ENCODE measurements at regions not wholly inside any gene's neighbourhood (a gene's known extent, or its start where the extent isn't known, plus 50 kb on each side); places are given as distances from the start of the nearest gene placed in this dataset.

DNA sequence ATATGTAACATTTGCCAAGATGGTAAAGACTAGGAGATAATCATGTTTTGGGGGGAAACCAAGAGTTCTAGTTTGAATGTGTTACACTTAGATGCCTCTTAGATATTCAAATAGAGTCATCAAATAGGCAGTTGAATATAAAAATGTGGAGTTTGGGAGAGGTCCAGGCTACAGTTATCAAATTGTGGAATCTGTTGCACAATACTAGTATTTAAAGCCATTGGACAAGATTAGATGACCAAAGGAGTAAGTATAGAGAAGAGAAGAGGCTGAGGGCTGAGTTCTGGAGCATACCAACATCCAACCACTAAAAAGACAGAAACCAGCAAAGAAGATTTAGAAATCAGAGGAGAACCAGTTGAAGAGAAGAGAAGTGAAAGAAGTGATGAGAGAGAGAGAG, 72.7 kb downstream of the NAA11 start:
- no peak overlapping the region for H3K9ac ChIP-seq (ENCODE audit: low read length)
- Mint-ChIP-seq H3K4me1 (no peaks in the 10 kb centered on the region), H3K4me3 (no peak overlapping the region), H3K27me3 (peaks cover 3% of the 10 kb centered on the region), H3K9me3 (ENCODE audit: insufficient read depth) (no peaks in the 10 kb centered on the region), H3K27ac (no peak overlapping the region)
- H2AFZ ChIP-seq (ENCODE audit: insufficient read depth, low read depth, low read length, poor library complexity, severe bottlenecking), result no peak overlapping the region
- ATAC-seq (ENCODE audit: low read depth) (no peak), DNase-seq (no peak)
- no peak overlapping the region for H3K27ac ChIP-seq (ENCODE audit: low read length in 2 of 2)
- H3K4me2 ChIP-seq (replicated peaks; ENCODE audit: low read depth, low read length, poor library complexity, severe bottlenecking), result no peak overlapping the region
- no peaks in the 10 kb centered on the region for H3K4me1 ChIP-seq (ENCODE audit: control insufficient read depth in 2 of 2, insufficient read depth in 2 of 2, low read length in 2 of 2)
- peaks cover 0 to 8% (median 0%) of the 10 kb centered on the region in 4 experiments for H3K27me3 ChIP-seq (replicated peaks in 1 of 4; ENCODE audit: control extremely low read depth in 1 of 4, control insufficient read depth in 3 of 4, insufficient read depth in 4 of 4, low read length in 3 of 4)
- H3K9me3 ChIP-seq (ENCODE audit: control extremely low read depth in 1 of 3, control insufficient read depth in 2 of 3, insufficient read depth in 1 of 3, low read length in 2 of 3), result peaks cover 0 to 9% (median 0%) of the 10 kb centered on the region in 3 donors
- POLR2A ChIA-PET, result no interaction called here
- no peaks in the 10 kb centered on the region for H4K20me1 ChIP-seq (ENCODE audit: control insufficient read depth, insufficient read depth, low read length, poor library complexity, severe bottlenecking)
- H3K36me3 ChIP-seq (replicated peaks in 1 of 2; ENCODE audit: control extremely low read depth in 1 of 2, control insufficient read depth in 1 of 2, extremely low read depth in 1 of 2, insufficient read depth in 2 of 2, low read length in 1 of 2), result no peaks in the 10 kb centered on the region
- no peak for TF ChIP-seq EZH2 (IDR thresholded peaks at IDR 0.05; ENCODE audit: borderline replicate concordance, insufficient read depth, low read depth, low read length, poor library complexity, severe bottlenecking)
- TF ChIP-seq, protein P1, sequence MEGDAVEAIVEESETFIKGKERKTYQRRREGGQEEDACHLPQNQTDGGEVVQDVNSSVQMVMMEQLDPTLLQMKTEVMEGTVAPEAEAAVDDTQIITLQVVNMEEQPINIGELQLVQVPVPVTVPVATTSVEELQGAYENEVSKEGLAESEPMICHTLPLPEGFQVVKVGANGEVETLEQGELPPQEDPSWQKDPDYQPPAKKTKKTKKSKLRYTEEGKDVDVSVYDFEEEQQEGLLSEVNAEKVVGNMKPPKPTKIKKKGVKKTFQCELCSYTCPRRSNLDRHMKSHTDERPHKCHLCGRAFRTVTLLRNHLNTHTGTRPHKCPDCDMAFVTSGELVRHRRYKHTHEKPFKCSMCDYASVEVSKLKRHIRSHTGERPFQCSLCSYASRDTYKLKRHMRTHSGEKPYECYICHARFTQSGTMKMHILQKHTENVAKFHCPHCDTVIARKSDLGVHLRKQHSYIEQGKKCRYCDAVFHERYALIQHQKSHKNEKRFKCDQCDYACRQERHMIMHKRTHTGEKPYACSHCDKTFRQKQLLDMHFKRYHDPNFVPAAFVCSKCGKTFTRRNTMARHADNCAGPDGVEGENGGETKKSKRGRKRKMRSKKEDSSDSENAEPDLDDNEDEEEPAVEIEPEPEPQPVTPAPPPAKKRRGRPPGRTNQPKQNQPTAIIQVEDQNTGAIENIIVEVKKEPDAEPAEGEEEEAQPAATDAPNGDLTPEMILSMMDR (IDR thresholded peaks at IDR 0.05), result no peak
- no peak overlapping the region for H3K4me3 ChIP-seq (ENCODE audit: control extremely low read depth in 1 of 5, extremely low read depth in 1 of 5, insufficient read depth in 1 of 5, low read depth in 2 of 5, low read length in 4 of 5)
- intact Hi-C loops (cut with micrococcal nuclease), result no loop called here
- CTCF ChIA-PET, result no interaction called here
- H3K79me2 ChIP-seq (ENCODE audit: control insufficient read depth, insufficient read depth, low read length), result no peaks in the 10 kb centered on the region

DNA sequence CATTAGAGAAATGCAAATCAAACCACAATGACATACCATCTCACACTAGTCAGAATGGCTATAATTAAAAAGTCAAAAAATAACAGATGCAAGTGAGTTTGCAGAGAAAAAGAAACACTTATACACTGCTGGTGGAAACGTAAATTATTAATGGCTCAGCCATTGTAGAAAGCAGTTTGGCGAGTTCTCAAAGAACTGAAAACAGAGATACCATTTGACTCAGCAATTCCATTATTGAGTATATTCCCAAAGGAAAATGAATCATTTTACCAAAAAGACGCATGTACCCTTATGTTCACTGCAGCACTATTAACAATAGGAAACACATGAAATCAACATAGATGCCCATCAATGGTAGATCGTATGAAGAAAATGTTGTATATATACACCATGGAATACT, 75.0 kb downstream of the NAA11 start:
- Histone ChIP-seq H3K9ac (ENCODE audit: low read length) (no peak overlapping the region), H3K4me3 (ENCODE audit: control extremely low read depth in 1 of 5, extremely low read depth in 1 of 5, insufficient read depth in 1 of 5, low read depth in 2 of 5, low read length in 4 of 5) (no peak overlapping the region), H3K4me1 (ENCODE audit: control insufficient read depth in 2 of 2, insufficient read depth in 2 of 2, low read length in 2 of 2) (no peaks in the 10 kb centered on the region), H4K20me1 (ENCODE audit: control insufficient read depth, insufficient read depth, low read length, poor library complexity, severe bottlenecking) (no peaks in the 10 kb centered on the region), H2AFZ (ENCODE audit: insufficient read depth, low read depth, low read length, poor library complexity, severe bottlenecking) (no peak overlapping the region), H3K27ac (ENCODE audit: low read length in 2 of 2) (no peak overlapping the region), H3K9me3 (ENCODE audit: control extremely low read depth in 1 of 3, control insufficient read depth in 2 of 3, insufficient read depth in 1 of 3, low read length in 2 of 3) (peaks cover 0 to 11% (median 0%) of the 10 kb centered on the region in 3 donors), H3K27me3 (replicated peaks in 1 of 4; ENCODE audit: control extremely low read depth in 1 of 4, control insufficient read depth in 3 of 4, insufficient read depth in 4 of 4, low read length in 3 of 4) (peaks cover 0 to 8% (median 0%) of the 10 kb centered on the region in 4 experiments), H3K79me2 (ENCODE audit: control insufficient read depth, insufficient read depth, low read length) (no peaks in the 10 kb centered on the region), H3K36me3 (replicated peaks in 1 of 2; ENCODE audit: control extremely low read depth in 1 of 2, control insufficient read depth in 1 of 2, extremely low read depth in 1 of 2, insufficient read depth in 2 of 2, low read length in 1 of 2) (no peaks in the 10 kb centered on the region), H3K4me2 (replicated peaks; ENCODE audit: low read depth, low read length, poor library complexity, severe bottlenecking) (no peak overlapping the region)
- CTCF ChIA-PET, result no interaction called here
- Mint-ChIP-seq H3K27ac (no peak overlapping the region), H3K4me1 (no peaks in the 10 kb centered on the region), H3K4me3 (no peak overlapping the region), H3K9me3 (ENCODE audit: insufficient read depth) (no peaks in the 10 kb centered on the region), H3K27me3 (peaks cover 3% of the 10 kb centered on the region)
- DNase-seq (no peak), ATAC-seq (ENCODE audit: low read depth) (no peak)
- TF ChIP-seq, protein P1 (IDR thresholded peaks at IDR 0.05), result no peak
- no peak for TF ChIP-seq EZH2 (IDR thresholded peaks at IDR 0.05; ENCODE audit: borderline replicate concordance, insufficient read depth, low read depth, low read length, poor library complexity, severe bottlenecking)
- POLR2A ChIA-PET, result no interaction called here
- no CpG with 5 or more reads among the region's 4 CpGs for WGBS (ENCODE audit: insufficient coverage)
- intact Hi-C loops (cut with micrococcal nuclease), result no loop called here
